ENCODE measurements at regions not wholly inside any gene's neighbourhood (a gene's known extent, or its start where the extent isn't known, plus 50 kb on each side); places are given as distances from the start of the nearest gene placed in this dataset.

DNA sequence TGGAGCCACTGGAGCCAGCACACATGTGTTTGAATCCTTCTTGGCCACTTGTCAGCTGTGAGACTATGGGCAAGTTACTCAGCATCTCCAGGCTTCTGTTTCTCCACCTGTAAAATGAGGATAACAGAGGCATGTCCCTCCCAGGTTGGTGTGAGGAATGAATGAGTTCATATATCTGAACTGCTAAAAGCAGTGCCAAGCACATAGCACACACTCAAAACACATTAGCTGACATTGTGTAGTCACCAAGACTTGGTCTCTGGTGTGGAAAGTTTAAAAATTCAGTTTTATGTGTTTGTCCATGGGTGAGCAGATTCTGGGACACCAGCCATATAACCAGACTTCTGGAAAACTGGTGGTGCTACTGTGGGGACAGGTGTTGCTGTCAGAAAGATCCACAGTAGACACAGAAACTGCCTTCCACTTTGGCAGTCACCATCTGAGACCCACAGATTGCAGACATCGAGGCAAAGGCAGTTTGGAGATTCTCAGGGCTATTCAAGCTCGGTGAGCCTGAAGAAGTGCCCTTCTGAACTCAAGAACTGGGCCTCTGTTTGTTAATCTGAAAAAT is 115.8 kb downstream of the MRPL14 start:
- DNase-seq = no peak

DNA sequence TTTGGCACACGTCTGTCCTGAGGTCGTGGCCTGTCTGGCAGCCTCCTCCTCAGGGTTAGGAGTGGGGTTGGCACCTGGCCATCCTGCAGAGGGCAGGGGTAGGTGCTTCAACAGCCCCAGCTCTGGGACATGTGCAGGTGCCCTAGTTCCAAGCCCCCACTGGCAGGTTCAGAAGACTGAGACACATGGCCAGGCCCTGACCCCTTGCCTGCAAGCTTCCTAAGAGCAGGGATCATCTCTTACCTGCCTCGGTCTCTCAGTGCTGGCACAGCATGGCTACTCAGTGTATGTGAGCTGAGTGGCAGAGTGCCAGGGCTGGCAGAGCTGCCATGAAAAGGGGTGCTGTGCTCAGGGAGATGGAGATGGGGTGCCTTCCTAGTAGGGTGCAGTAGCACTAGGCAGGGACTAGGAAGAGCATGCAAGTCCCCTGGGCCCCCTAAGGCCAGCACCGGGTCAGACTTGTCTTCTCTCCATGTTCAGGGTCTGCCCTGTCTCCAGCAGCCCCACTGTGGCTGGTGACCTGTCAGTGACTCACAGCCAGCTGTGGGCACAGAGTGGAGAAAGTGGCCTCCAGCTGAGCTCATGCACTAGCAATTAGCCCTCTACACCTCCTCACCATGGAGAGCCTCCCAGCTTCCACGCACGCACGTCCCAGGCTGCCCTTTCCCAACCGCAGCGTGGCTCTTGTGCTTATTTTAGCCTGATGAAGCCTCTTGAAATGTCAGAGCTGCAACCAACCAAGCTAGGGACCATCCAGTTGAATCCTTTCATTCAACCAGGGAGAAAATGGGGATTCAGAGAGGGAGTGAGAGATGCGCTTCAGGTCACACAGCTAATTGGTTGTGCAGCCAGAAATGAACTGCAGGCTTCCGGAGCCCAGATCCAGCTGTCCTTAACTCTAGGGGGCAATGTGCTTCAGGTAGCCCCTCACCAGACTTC is 116.6 kb downstream of the MRPL14 start:
- no peak for DNase-seq

DNA sequence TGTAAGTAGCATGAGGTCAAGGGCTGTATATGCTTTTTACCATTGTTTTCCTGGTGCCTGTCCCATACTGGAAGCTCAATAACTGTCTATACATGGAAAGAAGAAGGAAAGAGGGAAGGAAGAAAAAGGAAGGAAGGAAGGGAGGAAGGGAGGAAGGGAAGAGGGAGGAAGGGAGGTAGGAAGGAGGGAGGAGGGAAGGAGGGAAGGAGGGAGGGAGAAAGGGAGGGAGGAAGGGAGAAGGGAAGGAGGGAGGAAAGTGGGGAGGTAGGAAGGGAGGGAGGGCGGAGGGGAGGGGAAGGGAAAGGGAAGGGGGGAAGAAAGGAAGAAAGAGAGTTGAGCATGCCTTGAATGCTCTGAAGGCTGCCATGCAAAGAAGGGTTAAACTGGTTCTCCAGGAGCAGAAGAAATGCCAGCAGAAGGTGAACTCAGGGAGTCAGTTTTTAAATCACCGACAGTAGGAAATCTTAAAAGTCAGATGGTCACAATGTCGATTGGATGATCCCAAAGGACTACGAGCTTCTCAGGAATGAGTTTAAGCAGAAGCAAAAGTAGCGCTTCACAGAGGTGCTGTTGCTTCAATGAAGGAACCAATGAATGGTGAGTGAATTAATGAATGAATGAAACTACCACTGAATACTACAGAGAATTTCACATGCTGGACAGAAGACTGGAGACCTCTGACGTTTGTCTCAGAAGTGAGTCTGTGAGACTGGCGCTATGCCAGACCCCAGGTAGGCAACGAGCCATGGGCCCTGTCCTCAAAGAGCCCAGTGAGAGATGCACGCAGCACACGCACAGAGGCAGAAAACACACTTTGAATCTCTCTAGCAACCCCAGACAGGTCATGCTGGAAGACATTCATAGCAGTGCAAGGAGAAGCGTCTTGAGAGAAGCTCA is 117.6 kb downstream of the MRPL14 start:
- no peak for DNase-seq

DNA sequence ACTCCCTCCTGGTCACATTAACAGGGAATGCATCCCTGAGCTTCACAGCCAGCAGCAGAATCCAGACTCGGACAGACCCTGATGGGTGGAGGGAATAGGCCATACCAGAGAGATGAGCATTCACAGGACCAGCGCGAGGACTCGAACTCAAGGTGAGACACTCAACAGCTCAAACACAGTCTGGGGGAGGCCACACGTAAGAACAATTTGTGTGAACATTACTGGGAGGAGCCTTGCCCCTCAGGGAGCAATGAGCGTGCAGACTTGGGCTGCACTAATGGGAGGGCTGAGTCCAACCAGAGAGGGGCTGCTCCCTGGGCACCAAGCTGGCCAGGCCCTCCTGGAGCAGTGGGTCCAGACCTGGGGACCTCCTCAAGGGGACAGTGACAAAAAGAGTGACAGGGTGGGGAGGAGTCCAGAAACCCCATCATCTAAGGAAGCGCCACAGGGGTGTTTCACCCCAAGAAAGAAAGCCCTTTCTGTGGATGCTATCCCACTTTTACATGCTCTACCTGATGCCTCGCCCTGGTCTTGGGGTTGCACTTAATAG is 118.4 kb downstream of the MRPL14 start:
- DNase-seq = no peak

- DNase-seq = no peak
These were observed 119.2 kb downstream of the MRPL14 start for GRCh38 chr6:44007818-44008621.

- DNase-seq = no peak
These were observed 120.4 kb downstream of the MRPL14 start for GRCh38 chr6:44006872-44007303.

DNA sequence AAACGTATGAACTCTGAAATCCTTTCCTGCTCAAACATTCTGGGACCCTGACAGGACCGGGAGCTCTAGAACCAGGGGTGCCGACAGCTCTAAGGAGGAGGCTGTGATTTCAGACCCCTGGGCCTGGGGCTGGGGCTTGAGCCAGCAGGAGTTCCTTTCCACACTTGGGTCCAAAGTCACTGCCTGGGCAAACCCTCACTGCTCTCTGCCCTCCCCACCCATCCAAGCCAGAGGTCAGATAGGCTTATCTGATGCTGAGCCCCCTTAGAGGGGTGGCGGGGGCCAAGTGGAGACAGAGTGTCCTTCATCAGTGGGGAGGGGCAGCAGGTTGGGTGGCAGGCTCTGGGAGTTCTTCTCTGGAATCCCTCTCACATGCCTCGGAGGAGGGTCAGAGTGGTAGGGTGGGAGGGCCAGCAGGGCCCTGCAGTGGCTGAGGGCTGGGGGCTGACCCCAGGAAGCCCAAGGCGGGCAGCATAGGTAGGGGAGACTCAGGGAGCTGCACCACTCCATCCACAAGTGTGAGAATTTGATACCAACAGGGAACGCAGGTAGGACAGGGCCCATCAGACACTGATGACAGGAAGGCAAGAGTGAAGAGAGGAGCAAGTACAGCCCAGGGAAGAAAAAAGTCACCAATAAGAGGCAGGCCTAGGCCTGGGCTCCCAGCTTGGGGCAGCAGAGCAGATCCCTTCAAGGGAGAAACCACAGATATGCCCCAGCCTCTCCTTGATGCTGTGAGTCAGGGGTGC is 121.0 kb downstream of the MRPL14 start:
- no peak for DNase-seq

DNA sequence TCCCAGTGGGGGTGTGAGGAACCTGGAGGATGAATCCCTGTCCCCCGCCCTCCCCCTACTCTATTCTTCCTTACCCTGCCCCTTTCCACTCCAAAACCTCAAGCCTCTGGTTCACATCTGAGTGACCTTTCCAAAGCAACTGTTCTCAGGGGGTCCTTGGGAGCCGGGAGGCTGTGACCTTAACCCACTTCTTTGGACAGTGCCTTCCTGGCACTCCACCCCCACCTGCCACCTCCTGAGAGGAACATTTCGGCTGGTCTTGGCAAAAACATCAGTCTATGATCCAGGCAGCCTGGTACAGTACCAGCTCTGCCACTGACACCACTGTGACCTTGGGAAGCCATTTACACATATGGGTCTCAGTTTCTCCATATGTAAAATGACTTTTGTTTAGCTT is 121.7 kb downstream of the MRPL14 start:
- DNase-seq = no peak

- DNase-seq = no peak
These were observed 122.4 kb downstream of the MRPL14 start for GRCh38 chr6:44004625-44005506.

GRCh38 chr6:44004136-44004535 is 123.1 kb downstream of the MRPL14 start:
- no peak for DNase-seq

DNA sequence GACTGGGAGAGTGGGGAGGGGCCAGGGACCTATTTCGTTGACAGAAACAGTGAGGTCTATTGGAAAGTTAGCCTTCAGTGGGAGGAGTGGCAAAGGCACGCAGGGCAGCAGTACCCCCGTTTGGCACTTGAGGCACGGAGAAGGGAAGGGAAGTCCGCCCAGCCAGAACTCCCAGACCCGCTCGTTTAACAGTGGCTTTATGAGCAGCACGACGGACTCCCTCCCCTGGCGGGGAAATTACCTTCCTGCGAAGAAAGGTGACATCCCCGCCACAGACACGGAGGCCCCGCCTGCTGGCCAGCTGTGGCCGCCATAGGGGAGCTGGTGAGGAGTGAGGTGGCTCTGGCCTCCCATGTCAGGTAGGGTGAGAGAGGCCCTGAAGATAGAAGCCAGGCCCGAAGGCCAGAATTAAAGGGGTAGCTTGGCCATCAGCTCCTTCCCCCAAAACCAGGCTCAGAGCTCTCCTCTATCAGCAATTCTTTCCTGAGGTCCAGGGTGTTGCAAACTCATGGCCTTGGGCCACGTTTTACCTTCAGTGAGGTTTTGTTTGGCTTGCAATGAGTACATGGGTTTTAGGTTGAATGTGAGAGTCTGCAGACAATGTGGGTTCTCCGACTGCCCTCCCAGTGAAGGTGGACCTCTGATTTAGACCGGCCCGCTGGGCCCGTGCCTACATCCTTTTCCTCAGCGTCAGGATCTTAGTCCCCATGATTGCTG is 123.7 kb downstream of the MRPL14 start:
- no peak for DNase-seq

GRCh38 chr6:44002593-44003344 is 124.5 kb downstream of the MRPL14 start:
- DNase-seq = peak; percentile 87

- peak; percentile 52 for DNase-seq
These were observed 125.1 kb downstream of the MRPL14 start for GRCh38 chr6:44002067-44002592.

DNA sequence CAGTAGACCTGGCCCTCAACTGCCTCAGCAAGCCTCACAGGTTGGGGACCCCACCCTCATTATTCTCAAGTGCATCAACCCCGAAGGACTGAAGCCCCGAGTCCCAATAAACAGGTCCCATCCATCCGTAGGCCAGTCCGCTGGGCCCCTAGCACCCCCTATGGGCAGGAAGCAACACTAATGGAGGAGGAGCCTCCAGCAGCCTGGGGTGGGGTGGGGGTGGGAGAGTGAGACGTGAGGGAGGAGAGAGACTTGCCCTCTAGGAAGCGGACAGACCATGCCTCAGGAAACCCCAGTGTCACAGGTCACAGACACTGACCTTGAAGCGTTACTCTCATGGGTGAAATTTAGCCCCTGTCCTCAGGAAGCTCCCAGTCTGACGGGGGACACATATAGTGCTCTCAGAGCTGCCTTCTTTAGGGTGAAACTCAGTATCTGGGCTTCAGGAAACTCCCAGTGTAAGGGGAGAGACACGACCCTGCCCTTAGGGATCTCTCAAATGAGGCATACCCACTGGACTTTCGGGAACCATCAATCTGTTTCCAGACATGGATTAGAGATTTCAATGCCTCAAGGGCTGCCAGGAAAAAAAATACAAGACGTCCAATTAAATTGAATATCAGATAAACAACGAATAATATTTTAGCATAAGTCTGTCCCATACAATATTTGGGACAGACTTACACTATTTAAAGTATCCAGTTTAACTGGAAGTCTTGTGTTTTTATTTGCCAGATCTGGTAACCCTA is 125.8 kb downstream of the MRPL14 start:
- no peak for DNase-seq

- no peak for DNase-seq
These were observed 126.9 kb downstream of the MRPL14 start for GRCh38 chr6:44000164-44000842.

GRCh38 chr6:43999628-44000027 is 127.6 kb downstream of the MRPL14 start:
- no peak for DNase-seq
